ENCODE measurements at regions not wholly inside any gene's neighbourhood (a gene's known extent, or its start where the extent isn't known, plus 50 kb on each side); places are given as distances from the start of the nearest gene placed in this dataset.

DNA sequence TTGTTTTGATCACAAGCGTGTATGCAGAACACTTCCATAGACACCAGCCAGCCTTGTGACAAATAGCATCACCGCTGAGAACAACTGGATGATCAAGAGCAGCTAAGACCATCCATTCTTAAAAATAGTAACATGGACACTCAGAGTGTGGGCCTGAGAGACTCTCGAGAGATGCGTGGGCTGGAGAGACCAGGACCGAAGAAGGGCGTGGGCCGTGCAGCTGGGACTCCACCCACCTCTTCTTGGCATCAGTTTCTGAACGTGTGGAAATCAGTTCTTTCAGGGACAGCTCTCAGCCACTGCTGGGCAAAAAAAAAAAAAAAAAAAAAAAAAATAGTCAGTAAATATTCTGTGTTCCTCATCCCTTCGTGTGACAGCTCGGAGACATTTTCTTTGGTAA is 314.5 kb upstream of the CDH4 start:
- TF ChIP-seq EZH2 (IDR thresholded peaks at IDR 0.05; ENCODE audit: low read length, unreplicated experiment): no peak
- TF ChIP-seq EZH2phosphoT487 (IDR thresholded peaks at IDR 0.05; ENCODE audit: borderline replicate concordance, low read length): no peak
- Histone ChIP-seq H3K4me1 (ENCODE audit: insufficient read depth, low read length) (no peaks in the 10 kb centered on the region), H3K79me2 (ENCODE audit: low read length) (no peaks in the 10 kb centered on the region), H3K36me3 (ENCODE audit: low read depth, low read length) (no peaks in the 10 kb centered on the region), H3K27ac (ENCODE audit: low read length) (no peak overlapping the region), H2AFZ (ENCODE audit: low read length) (no peak overlapping the region), H3K27me3 (ENCODE audit: low read length) (no peaks in the 10 kb centered on the region), H3K4me3 (ENCODE audit: low read length) (no peak overlapping the region), H3K9me3 (ENCODE audit: low read length) (no peaks in the 10 kb centered on the region), H3K9ac (ENCODE audit: low read length) (no peak overlapping the region), H3K4me2 (ENCODE audit: low read length) (no peak overlapping the region), H4K20me1 (ENCODE audit: low read length) (no peaks in the 10 kb centered on the region), H3K9me2 (replicated peaks; ENCODE audit: low read length) (no peaks in the 10 kb centered on the region), H3F3A (ENCODE audit: low read length, unreplicated experiment) (no peaks in the 10 kb centered on the region)
- ChIA-PET CTCF (no interaction called here), POLR2A (ENCODE audit: unreplicated experiment) (no interaction called here)
- ATAC-seq (no peak), DNase-seq (no peak)
- BruUV-seq (replicated peaks): no TSS peak
- intact Hi-C loops (cut with micrococcal nuclease): no loop called here

DNA sequence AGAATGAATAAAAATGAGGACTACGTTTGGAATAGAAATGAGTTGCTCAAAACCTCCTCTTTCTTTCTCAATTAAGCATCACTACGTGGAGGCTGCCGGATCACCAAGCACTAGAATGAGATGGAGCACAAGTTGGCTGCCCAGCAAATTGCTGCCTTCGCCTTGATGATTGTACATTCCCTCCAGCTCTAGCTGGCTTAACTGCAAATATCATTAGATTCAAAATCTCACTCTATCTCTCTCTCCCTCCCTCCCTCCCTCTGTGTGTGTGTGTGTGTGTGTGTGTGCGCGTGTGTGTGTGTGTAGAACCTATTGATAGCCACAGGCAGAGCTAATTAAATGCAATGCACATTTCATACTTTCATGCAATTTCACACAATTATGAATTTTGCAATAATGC is 310.7 kb upstream of the CDH4 start:
- H3K9me3 ChIP-seq (ENCODE audit: low read length): peaks cover 3% of the 10 kb centered on the region; the same call in 1 of the 2 replicates
- intact Hi-C loops (cut with micrococcal nuclease): no loop called here
- no TSS peak for BruUV-seq (replicated peaks)
- H3K27me3 ChIP-seq (ENCODE audit: low read length): no peaks in the 10 kb centered on the region
- H3K4me3 ChIP-seq (ENCODE audit: low read length): no peak overlapping the region
- no peaks in the 10 kb centered on the region for H3K79me2 ChIP-seq (ENCODE audit: low read length)
- H2AFZ ChIP-seq (ENCODE audit: low read length): no peak overlapping the region
- ATAC-seq (no peak), DNase-seq (no peak)
- H4K20me1 ChIP-seq (ENCODE audit: low read length): no peaks in the 10 kb centered on the region
- TF ChIP-seq EZH2 (IDR thresholded peaks at IDR 0.05; ENCODE audit: low read length, unreplicated experiment) (no peak), EZH2phosphoT487 (IDR thresholded peaks at IDR 0.05; ENCODE audit: borderline replicate concordance, low read length) (no peak)
- TF ChIP-seq, protein P1, sequence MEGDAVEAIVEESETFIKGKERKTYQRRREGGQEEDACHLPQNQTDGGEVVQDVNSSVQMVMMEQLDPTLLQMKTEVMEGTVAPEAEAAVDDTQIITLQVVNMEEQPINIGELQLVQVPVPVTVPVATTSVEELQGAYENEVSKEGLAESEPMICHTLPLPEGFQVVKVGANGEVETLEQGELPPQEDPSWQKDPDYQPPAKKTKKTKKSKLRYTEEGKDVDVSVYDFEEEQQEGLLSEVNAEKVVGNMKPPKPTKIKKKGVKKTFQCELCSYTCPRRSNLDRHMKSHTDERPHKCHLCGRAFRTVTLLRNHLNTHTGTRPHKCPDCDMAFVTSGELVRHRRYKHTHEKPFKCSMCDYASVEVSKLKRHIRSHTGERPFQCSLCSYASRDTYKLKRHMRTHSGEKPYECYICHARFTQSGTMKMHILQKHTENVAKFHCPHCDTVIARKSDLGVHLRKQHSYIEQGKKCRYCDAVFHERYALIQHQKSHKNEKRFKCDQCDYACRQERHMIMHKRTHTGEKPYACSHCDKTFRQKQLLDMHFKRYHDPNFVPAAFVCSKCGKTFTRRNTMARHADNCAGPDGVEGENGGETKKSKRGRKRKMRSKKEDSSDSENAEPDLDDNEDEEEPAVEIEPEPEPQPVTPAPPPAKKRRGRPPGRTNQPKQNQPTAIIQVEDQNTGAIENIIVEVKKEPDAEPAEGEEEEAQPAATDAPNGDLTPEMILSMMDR (conservative IDR thresholded peaks at IDR 0.05; ENCODE audit: low read depth, low read length): no peak
- H3K4me2 ChIP-seq (ENCODE audit: low read length): no peak overlapping the region
- no peak overlapping the region for H3K27ac ChIP-seq (ENCODE audit: low read length)
- H3K36me3 ChIP-seq (ENCODE audit: low read depth, low read length): no peaks in the 10 kb centered on the region
- H3K9me2 ChIP-seq (replicated peaks; ENCODE audit: low read length): no peaks in the 10 kb centered on the region
- H3K4me1 ChIP-seq (ENCODE audit: insufficient read depth, low read length): no peaks in the 10 kb centered on the region
- H3K9ac ChIP-seq (ENCODE audit: low read length): no peak overlapping the region
- no peaks in the 10 kb centered on the region for H3F3A ChIP-seq (ENCODE audit: low read length, unreplicated experiment)
- CTCF ChIA-PET: no interaction called here
- POLR2A ChIA-PET (ENCODE audit: unreplicated experiment): no interaction called here

DNA sequence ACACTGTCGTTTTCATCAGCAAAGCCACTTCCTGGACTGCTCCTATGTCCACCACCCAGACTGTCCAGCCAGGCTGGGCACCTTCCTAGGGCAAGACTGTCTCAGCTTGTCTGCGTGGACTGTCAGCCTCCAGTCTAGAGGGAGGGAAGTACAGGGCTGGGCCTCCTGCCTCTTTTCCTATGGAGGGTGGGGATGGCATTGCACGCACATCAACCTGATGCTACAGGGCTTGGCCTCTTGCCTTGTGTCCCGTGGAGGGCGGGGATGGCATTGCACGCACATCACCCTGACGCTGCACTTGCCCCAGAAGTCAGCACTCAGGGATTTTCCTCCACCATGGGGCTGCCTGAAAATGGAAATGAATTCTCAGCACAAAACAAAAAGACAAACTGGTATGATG is 304.2 kb upstream of the CDH4 start:
- no peak for ATAC-seq
- Histone ChIP-seq H3K9me3 (ENCODE audit: low read length) (peaks cover 3% of the 10 kb centered on the region; the same call in 1 of the 2 replicates), H3K9me2 (replicated peaks; ENCODE audit: low read length) (no peaks in the 10 kb centered on the region), H3K36me3 (ENCODE audit: low read depth, low read length) (no peaks in the 10 kb centered on the region), H3K4me3 (ENCODE audit: low read length) (no peak overlapping the region), H4K20me1 (ENCODE audit: low read length) (no peaks in the 10 kb centered on the region), H3K79me2 (ENCODE audit: low read length) (no peaks in the 10 kb centered on the region), H3K27me3 (ENCODE audit: low read length) (no peaks in the 10 kb centered on the region), H2AFZ (ENCODE audit: low read length) (no peak overlapping the region), H3K9ac (ENCODE audit: low read length) (no peak overlapping the region), H3K4me2 (ENCODE audit: low read length) (no peak overlapping the region), H3K27ac (ENCODE audit: low read length) (no peak overlapping the region), H3K4me1 (ENCODE audit: insufficient read depth, low read length) (no peaks in the 10 kb centered on the region), H3F3A (ENCODE audit: low read length, unreplicated experiment) (no peaks in the 10 kb centered on the region)
- POLR2A ChIA-PET (ENCODE audit: unreplicated experiment): no interaction called here
- DNase-seq: no peak
- intact Hi-C loops (cut with micrococcal nuclease): no loop called here
- CTCF ChIA-PET: no interaction called here
- BruUV-seq (replicated peaks): no TSS peak
- TF ChIP-seq, protein P1 (conservative IDR thresholded peaks at IDR 0.05; ENCODE audit: low read depth, low read length): no peak
- TF ChIP-seq EZH2 (IDR thresholded peaks at IDR 0.05; ENCODE audit: low read length, unreplicated experiment) (no peak), EZH2phosphoT487 (IDR thresholded peaks at IDR 0.05; ENCODE audit: borderline replicate concordance, low read length) (no peak)
